Activated CD8-positive, alpha-beta T cell treated with anti-CD3 and anti-CD28 coated beads for 36 hours (primary cell): ENCODE measurements at regions not wholly inside any gene's neighbourhood (a gene's known extent, or its start where the extent isn't known, plus 50 kb on each side); places are given as distances from the start of the nearest gene placed in this dataset.
"Not testable (repeated sequence)": the region's sequence is repeated elsewhere in the genome, so short reads cannot be mapped to it uniquely, and the experiment has no call there.

ENCODE experiments used
- ATAC-seq: fragments of 200-7000 bp; cut with Tn5 transposase; one replicate; pipeline ENCODE4 v1.10.0; 2021; ENCODE audit warnings: mild to moderate bottlenecking, moderate library complexity
- CTCF ChIA-PET: fragments of 350-600 bp; sonication (Branson Sonifier 250); formaldehyde crosslinking; loops from one replicate; lab custom pipeline; 2021; ENCODE audit warnings: antibody characterized with exemption; lab: Charles Lee
- POLR2A ChIA-PET: fragments of 350-600 bp; sonication (Branson Sonifier 250); formaldehyde crosslinking; loops from one replicate; lab custom pipeline; 2021; ENCODE audit warnings: antibody characterized with exemption; lab: Charles Lee
- DNase-seq: peaks from one replicate; pipeline ENCODE4 v3.0.0-alpha.2; 2020
- H3K27ac Mint-ChIP-seq: one replicate; pipeline ENCODE4 v1.8.0; 2021; ENCODE audit warnings: mild to moderate bottlenecking, mixed read lengths
- H3K27me3 Mint-ChIP-seq: one replicate; pipeline ENCODE4 v1.8.0; 2021; ENCODE audit warnings: mixed read lengths
- H3K36me3 Mint-ChIP-seq: one replicate; pipeline ENCODE4 v1.8.0; 2021; ENCODE audit warnings: low read depth, mixed read lengths
- H3K4me1 Mint-ChIP-seq: one replicate; pipeline ENCODE4 v1.8.0; 2021; ENCODE audit warnings: low read depth, mixed read lengths
- H3K4me3 Mint-ChIP-seq: one replicate; pipeline ENCODE4 v1.8.0; 2021; ENCODE audit warnings: mild to moderate bottlenecking, moderate library complexity, mixed read lengths
- H3K9me3 Mint-ChIP-seq: one replicate; pipeline ENCODE4 v1.8.0; 2021; ENCODE audit warnings: mixed read lengths
- intact Hi-C: fragments of 100-400 bp; cut with micrococcal nuclease; formaldehyde crosslinking; loops from one replicate; pipeline ENCODE4 v1.10.0; 2022
- TF ChIP-seq, protein P1 (sequence below): fragments of 200-600 bp; IDR thresholded peaks from one replicate; pipeline ENCODE4 v1.8.0; 2022; ENCODE audit warnings: antibody characterized with exemption, mild to moderate bottlenecking

DNA sequence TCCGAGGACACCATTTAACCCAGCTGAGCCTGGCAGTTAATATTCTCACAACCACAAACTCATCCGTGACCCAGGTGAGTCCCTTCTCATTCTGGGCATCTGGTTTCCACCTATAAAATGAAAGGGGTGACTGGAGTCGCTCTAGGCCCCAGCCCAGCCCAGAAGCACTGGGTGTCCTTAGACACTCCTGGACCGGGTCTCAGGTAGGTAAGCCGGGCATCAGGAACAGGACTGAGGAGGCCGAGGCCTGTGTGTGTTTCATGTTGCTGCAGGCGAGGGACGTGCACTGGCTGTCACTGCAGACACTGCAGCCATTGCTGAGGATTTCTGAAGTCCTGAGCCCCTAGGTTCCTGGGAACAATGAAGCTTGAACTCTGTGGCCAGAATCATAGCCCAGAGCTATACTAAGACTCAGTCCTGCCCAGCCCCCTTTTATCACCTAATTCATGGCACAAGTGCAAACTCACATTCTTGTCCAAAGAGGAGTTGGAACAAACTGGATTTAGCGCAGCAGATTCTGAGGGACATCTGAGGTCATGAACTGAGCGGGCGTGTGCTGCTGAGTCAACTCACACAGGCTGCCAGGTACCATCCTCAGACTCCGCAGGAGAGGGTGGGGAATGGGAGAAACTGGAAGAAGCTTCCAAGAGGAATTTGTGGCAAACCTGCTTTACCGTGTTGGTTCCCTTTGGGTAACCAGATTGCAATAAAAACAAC is 184.9 kb downstream of the FAM43A start:
- Mint-ChIP-seq H3K36me3 (no peaks in the 10 kb centered on the region), H3K27ac (no peak overlapping the region), H3K27me3 (peaks cover 7% of the 10 kb centered on the region), H3K9me3 (no peaks in the 10 kb centered on the region), H3K4me1 (no peaks in the 10 kb centered on the region), H3K4me3 (no peak overlapping the region)
- ChIA-PET CTCF (interaction anchor here (0.9 to 1.0 kb wide), 2 partner anchors 28 to 188 kb away, joined by 3 to 4 read pairs; no protein-coding TSS in a partner anchor), POLR2A (no interaction called here)
- TF ChIP-seq, protein P1, sequence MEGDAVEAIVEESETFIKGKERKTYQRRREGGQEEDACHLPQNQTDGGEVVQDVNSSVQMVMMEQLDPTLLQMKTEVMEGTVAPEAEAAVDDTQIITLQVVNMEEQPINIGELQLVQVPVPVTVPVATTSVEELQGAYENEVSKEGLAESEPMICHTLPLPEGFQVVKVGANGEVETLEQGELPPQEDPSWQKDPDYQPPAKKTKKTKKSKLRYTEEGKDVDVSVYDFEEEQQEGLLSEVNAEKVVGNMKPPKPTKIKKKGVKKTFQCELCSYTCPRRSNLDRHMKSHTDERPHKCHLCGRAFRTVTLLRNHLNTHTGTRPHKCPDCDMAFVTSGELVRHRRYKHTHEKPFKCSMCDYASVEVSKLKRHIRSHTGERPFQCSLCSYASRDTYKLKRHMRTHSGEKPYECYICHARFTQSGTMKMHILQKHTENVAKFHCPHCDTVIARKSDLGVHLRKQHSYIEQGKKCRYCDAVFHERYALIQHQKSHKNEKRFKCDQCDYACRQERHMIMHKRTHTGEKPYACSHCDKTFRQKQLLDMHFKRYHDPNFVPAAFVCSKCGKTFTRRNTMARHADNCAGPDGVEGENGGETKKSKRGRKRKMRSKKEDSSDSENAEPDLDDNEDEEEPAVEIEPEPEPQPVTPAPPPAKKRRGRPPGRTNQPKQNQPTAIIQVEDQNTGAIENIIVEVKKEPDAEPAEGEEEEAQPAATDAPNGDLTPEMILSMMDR, result no peak
- DNase-seq (no peak), ATAC-seq (no peak)
- intact Hi-C loops, result no loop called here

DNA sequence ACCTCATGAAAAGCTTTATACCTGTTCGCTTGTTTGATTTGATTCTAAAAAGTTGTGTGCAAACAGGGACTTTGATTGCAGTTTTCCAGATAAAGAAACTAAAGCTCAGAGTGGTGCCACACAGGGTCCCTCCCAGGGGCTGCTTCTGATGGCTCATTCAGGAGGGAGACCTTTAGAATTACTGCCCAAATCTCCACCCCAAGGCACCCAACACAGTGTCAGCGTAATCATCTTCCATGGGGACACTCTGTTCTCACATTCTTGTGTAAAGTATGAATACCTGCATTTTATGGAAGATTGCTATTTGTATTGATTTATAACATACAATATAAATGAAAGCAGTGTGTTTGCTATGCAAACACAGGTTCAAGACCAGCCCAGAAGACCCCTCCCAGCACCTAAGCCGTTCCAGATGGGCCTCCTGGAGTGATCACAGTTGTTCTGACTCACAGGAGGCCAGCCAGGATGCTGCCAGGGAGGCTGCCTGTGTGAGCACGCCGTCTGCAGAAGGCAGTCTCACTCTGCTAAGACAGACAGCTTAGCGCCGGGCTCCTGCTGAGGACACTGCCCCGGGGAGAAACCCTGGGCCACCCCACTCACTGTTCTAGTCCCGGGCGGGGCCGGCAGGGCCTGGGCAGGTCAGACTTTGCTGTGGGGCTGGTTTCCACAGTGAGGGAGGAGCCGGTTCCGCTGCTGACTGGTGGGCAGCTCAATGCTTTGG is 185.6 kb downstream of the FAM43A start:
- intact Hi-C loops, result no loop called here
- CTCF ChIA-PET, result interaction anchor here (0.9 to 1.0 kb wide), 2 partner anchors 29 to 189 kb away, joined by 3 to 4 read pairs; no protein-coding TSS in a partner anchor

DNA sequence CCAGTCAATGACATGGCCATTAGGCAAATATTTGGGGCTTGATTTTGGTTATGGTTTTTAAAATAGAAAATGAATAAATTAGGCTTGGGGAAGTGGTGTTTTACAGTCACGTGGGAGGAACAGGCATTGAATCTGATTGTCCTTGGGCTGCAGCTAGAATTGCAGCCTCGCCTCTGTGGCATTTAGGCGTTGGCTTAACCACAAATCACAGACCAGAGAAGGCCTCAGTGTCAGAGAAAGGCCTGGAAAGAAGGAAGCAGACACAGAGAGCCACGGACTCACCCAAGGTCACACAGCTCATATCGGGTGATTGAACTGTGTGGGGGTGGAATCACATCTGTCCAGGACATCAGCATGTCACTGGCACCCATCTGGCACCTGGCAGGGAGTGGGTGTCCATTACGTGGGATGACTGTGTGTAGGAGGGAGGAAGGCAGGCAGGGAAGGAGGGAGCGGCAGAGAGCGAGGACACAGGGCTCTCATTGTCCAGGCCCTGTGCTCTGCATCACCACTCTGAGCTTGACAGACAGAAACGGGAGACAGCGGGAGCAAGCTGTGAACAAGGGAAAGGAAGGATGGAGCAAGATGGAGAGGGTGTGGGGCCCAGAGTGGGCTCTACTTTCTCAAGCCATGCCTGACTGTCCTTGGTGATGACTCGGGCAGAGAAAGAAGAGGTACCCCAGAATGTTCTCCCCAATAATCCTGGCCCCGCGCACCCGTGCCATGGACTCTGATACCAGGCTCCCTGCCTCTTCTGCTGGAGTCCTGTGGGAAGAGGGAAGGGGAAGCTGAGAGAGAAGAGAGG is 186.4 kb downstream of the FAM43A start:
- no peaks in the 10 kb centered on the region for H3K36me3 Mint-ChIP-seq
- no peaks in the 10 kb centered on the region for H3K4me1 Mint-ChIP-seq
- ATAC-seq (no peak), DNase-seq (no peak)
- TF ChIP-seq, protein P1, result no peak
- peaks cover 5% of the 10 kb centered on the region for H3K27me3 Mint-ChIP-seq
- no peak overlapping the region for H3K27ac Mint-ChIP-seq
- no peaks in the 10 kb centered on the region for H3K9me3 Mint-ChIP-seq
- ChIA-PET POLR2A (no interaction called here), CTCF (interaction anchor here (1.0 kb wide), 1 partner anchor 189 kb away, joined by 3 read pairs; no protein-coding TSS in a partner anchor)
- intact Hi-C loops, result no loop called here
- H3K4me3 Mint-ChIP-seq, result no peak overlapping the region

More for the DNA sequence above, 185.6 kb downstream of the FAM43A start:
- Mint-ChIP-seq H3K4me3 (no peak overlapping the region), H3K36me3 (no peaks in the 10 kb centered on the region), H3K27me3 (peaks cover 5% of the 10 kb centered on the region), H3K9me3 (no peaks in the 10 kb centered on the region), H3K27ac (no peak overlapping the region), H3K4me1 (no peaks in the 10 kb centered on the region)
- TF ChIP-seq, protein P1, result no peak
- DNase-seq (no peak), ATAC-seq (no peak)
- POLR2A ChIA-PET, result no interaction called here

DNA sequence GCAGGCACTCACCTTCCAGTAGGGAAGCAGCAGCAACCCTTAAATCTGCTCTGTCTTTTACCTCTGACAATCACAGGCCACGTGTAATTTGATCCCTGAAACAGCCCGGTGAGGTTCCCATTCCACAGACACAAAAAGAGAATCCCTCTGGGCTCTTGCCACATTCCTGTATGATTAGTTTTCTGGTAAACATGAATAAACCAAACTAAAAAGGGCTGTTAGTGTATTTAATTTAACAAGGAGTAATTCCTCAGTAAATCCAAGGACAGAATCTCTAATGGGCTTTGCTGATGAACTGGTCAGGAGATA is 186.9 kb downstream of the FAM43A start:
- intact Hi-C loops, result no loop called here
- no peak for DNase-seq
- Mint-ChIP-seq H3K9me3 (no peaks in the 10 kb centered on the region), H3K4me1 (no peaks in the 10 kb centered on the region), H3K36me3 (no peaks in the 10 kb centered on the region), H3K4me3 (no peak overlapping the region), H3K27ac (no peak overlapping the region), H3K27me3 (peaks cover 5% of the 10 kb centered on the region)
- no peak for ATAC-seq
- CTCF ChIA-PET, result no interaction called here
- POLR2A ChIA-PET, result no interaction called here
- TF ChIP-seq, protein P1, result no peak

DNA sequence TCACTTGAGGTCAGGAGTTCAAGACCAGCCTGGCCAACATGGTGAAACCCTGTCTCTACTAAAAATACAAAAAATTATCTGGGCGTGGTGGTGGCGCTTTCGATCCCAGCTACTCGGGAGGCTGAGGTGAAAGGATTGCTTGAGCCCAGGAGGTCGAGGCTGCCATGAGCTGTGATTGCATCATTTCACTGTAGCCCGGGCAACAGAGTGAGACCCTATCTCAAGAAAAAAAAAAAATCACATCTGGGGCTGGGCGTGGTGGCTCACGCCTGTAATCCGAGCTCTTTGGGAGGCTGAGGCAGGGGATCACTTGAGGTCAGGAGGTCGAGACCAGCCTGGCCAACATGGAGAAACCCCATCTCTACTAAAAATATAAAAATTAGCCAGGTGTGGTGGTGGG is 187.8 kb downstream of the FAM43A start:
- CTCF ChIA-PET, result interaction anchor here (0.9 kb wide), 1 partner anchor 9 kb away, joined by 3 read pairs; no protein-coding TSS in a partner anchor
- H3K4me3 Mint-ChIP-seq, intact Hi-C loops, H3K27me3 Mint-ChIP-seq, H3K4me1 Mint-ChIP-seq, POLR2A ChIA-PET, DNase-seq, H3K27ac Mint-ChIP-seq, ATAC-seq, H3K36me3 Mint-ChIP-seq, H3K9me3 Mint-ChIP-seq: not testable (repeated sequence)
